PC-9 (cell line): ENCODE measurements at regions not wholly inside any gene's neighbourhood (a gene's known extent, or its start where the extent isn't known, plus 50 kb on each side); places are given as distances from the start of the nearest gene placed in this dataset.
"Not testable (repeated sequence)": the region's sequence is repeated elsewhere in the genome, so short reads cannot be mapped to it uniquely, and the experiment has no call there.

Experiments
- BruUV-seq: library from RNA; stranded (reverse); fragments of 400-500 nt; replicated peaks from 2 replicates; lab custom pipeline; 2021; lab: Mats Ljungman, UMichigan
- CTCF ChIA-PET: fragments of 300-600 bp; sonication (Branson Sonifier 250); formaldehyde crosslinking; loops from one replicate; lab custom pipeline; 2022; ENCODE audit warnings: antibody characterized with exemption; lab: Charles Lee
- POLR2A ChIA-PET: fragments of 300-600 bp; sonication (Branson Sonifier 250); formaldehyde crosslinking; loops from one replicate; lab custom pipeline; 2022; ENCODE audit warnings: antibody characterized with exemption; ENCODE audit not compliant: unreplicated experiment; lab: Charles Lee
- DNase-seq, 2 experiments: peaks; one replicate each; pipeline versions ENCODE4 v3.0.0 to v3.0.0-alpha.2; 2015 to 2022; ENCODE audit warnings: mixed read lengths in 1 of 2
- H2AFZ ChIP-seq: fragments of 200-600 bp; sonication (generic); 2 replicates; pipeline ENCODE4 v1.8.1; 2017; ENCODE audit warnings: antibody characterized with exemption
- H3F3A ChIP-seq: fragments of 200-600 bp; sonication (generic); 2 replicates; pipeline ENCODE4 v1.8.1; 2017; ENCODE audit warnings: antibody characterized with exemption, mild to moderate bottlenecking, low read depth; ENCODE audit not compliant: insufficient read depth
- H3K27ac ChIP-seq: fragments of 200-600 bp; sonication (generic); 2 replicates; pipeline ENCODE4 v1.6.1; 2016; ENCODE audit warnings: mixed run types
- H3K27me3 ChIP-seq: fragments of 200-600 bp; sonication (generic); 2 replicates; pipeline ENCODE4 v1.6.1; 2016; ENCODE audit warnings: low read depth, mixed run types; ENCODE audit not compliant: insufficient read depth
- H3K36me3 ChIP-seq: fragments of 200-600 bp; sonication (generic); 2 replicates; pipeline ENCODE4 v1.6.1; 2016; ENCODE audit warnings: low read depth, mixed run types
- H3K4me1 ChIP-seq: fragments of 200-600 bp; sonication (generic); replicated peaks from 2 replicates; pipeline ENCODE4 v1.6.1; 2016; ENCODE audit warnings: mixed run types; ENCODE audit not compliant: insufficient read depth
- H3K4me2 ChIP-seq: fragments of 200-600 bp; sonication (generic); 2 replicates; pipeline ENCODE4 v1.6.1; 2017; ENCODE audit warnings: mixed run types
- H3K4me3 ChIP-seq: fragments of 200-600 bp; sonication (generic); 2 replicates; pipeline ENCODE4 v1.6.1; 2016; ENCODE audit warnings: mixed run types
- H3K79me2 ChIP-seq: fragments of 200-600 bp; sonication (generic); 2 replicates; pipeline ENCODE4 v1.6.1; 2017; ENCODE audit warnings: low read depth, mixed run types
- H3K9me2 ChIP-seq: fragments of 200-600 bp; sonication (generic); 2 replicates; pipeline ENCODE4 v1.8.1; 2017; ENCODE audit warnings: mild to moderate bottlenecking; ENCODE audit not compliant: insufficient read depth
- H3K9me3 ChIP-seq: fragments of 200-600 bp; sonication (generic); 2 replicates; pipeline ENCODE4 v1.8.1; 2016; ENCODE audit warnings: low read depth; ENCODE audit not compliant: insufficient read depth
- H4K20me1 ChIP-seq: fragments of 200-600 bp; sonication (generic); 2 replicates; pipeline ENCODE4 v1.8.1; 2017; ENCODE audit not compliant: insufficient read depth
- EZH2 ChIP-seq: fragments of 200-600 bp; sonication (generic); IDR thresholded peaks from 2 replicates; pipeline ENCODE4 v1.8.0; 2017; ENCODE audit warnings: antibody characterized with exemption, low read depth
- intact Hi-C: fragments of 100-400 bp; cut with micrococcal nuclease; formaldehyde crosslinking; loops from one replicate; pipeline ENCODE4 v1.10.0; 2022; ENCODE audit not compliant: unreplicated experiment
- TF ChIP-seq, protein P1 (sequence below): fragments of 200-600 bp; sonication (generic); conservative IDR thresholded peaks from 2 replicates; pipeline ENCODE4 v1.6.1; 2017; ENCODE audit warnings: mixed run types, antibody characterized with exemption, mild to moderate bottlenecking, moderate library complexity

DNA sequence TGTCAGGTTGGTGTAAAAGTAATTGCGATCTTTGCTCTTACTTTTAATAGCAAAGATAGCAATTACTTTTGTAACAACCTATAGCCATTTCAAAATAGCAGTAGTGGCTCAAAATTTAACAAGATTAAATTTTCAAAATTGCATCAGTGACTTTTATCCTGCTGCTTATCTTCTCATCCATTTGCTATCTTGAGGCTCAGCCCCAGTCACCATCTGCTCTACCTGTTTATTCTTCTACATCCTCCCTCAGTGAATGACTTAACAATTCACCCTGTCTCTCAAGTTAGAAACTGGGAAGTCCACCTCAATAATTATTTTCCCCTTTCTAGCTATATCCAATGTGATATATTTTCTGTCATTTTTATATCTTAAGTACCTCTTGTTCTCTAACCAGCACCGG, 148.6 kb upstream of the ZNF804A start:
- TF ChIP-seq, protein P1, sequence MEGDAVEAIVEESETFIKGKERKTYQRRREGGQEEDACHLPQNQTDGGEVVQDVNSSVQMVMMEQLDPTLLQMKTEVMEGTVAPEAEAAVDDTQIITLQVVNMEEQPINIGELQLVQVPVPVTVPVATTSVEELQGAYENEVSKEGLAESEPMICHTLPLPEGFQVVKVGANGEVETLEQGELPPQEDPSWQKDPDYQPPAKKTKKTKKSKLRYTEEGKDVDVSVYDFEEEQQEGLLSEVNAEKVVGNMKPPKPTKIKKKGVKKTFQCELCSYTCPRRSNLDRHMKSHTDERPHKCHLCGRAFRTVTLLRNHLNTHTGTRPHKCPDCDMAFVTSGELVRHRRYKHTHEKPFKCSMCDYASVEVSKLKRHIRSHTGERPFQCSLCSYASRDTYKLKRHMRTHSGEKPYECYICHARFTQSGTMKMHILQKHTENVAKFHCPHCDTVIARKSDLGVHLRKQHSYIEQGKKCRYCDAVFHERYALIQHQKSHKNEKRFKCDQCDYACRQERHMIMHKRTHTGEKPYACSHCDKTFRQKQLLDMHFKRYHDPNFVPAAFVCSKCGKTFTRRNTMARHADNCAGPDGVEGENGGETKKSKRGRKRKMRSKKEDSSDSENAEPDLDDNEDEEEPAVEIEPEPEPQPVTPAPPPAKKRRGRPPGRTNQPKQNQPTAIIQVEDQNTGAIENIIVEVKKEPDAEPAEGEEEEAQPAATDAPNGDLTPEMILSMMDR, result no peak
- no peak for TF ChIP-seq EZH2
- H3K27me3 ChIP-seq, result no peaks in the 10 kb centered on the region
- no peak for DNase-seq
- no peak overlapping the region for H3K4me2 ChIP-seq
- no peaks in the 10 kb centered on the region for H4K20me1 ChIP-seq
- no peaks in the 10 kb centered on the region for H3F3A ChIP-seq
- no peaks in the 10 kb centered on the region for H3K36me3 ChIP-seq
- no peak overlapping the region for H3K27ac ChIP-seq
- H3K9me3 ChIP-seq, result no peaks in the 10 kb centered on the region
- POLR2A ChIA-PET, result no interaction called here
- H3K4me1 ChIP-seq, result no peaks in the 10 kb centered on the region
- CTCF ChIA-PET, result no interaction called here
- H2AFZ ChIP-seq, result no peak overlapping the region
- H3K4me3 ChIP-seq, result no peak overlapping the region
- BruUV-seq, result no TSS peak
- no peaks in the 10 kb centered on the region; the same call in 1 of the 2 replicates for H3K9me2 ChIP-seq
- no peaks in the 10 kb centered on the region for H3K79me2 ChIP-seq
- intact Hi-C loops, result no loop called here

DNA sequence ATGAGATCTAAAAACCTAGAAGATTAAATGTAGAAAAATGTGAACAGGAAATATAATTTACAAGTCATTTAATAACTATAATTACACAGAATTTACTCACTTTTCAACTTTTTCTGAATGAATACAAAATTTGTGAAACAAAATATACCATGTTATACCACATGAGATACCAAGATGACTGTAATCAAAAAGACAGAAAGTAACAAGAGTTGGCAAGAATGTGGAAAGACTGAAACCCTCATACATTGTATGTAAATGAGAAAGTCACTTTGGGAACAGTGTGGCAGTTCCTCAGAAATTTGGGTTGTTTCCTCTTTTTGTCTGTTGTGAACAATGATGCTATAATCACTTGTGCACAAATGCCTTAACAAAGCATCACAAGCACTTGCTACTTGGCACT, 145.4 kb upstream of the ZNF804A start:
- Histone ChIP-seq H3K36me3 (no peaks in the 10 kb centered on the region), H3K79me2 (no peaks in the 10 kb centered on the region), H3K4me1 (no peaks in the 10 kb centered on the region), H4K20me1 (no peaks in the 10 kb centered on the region), H3K4me2 (no peak overlapping the region), H3K9me3 (no peaks in the 10 kb centered on the region), H3K4me3 (no peak overlapping the region), H3F3A (no peaks in the 10 kb centered on the region), H3K27ac (no peak overlapping the region), H3K27me3 (no peaks in the 10 kb centered on the region), H2AFZ (no peak overlapping the region), H3K9me2 (no peaks in the 10 kb centered on the region)
- no TSS peak for BruUV-seq
- DNase-seq, result peak in 1 of 2 experiments; percentile 21
- POLR2A ChIA-PET, result no interaction called here
- CTCF ChIA-PET, result no interaction called here
- TF ChIP-seq, protein P1, result no peak
- no peak for TF ChIP-seq EZH2
- intact Hi-C loops, result no loop called here

DNA sequence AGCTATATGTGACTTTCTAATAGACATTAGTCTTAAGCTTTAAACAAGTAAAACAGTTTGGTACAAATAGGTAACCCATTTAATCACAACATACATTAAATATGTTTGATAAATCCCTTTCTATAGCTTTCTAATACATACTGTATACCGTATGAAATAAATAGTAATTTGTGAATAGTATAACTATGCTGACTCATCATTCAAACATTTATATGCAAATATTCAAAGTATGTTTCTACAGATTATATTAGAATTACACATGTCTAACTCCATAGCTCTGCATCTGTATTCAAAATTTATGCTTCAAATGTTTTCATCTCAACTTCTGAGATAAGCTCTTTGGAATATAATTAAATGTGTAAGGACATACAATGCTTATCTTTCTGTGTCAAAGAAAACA, 142.7 kb upstream of the ZNF804A start:
- DNase-seq, result no peak
- Histone ChIP-seq H3K4me3 (no peak overlapping the region), H3K4me1 (no peaks in the 10 kb centered on the region), H3K9me2 (no peaks in the 10 kb centered on the region), H3F3A (no peaks in the 10 kb centered on the region), H3K36me3 (no peaks in the 10 kb centered on the region), H3K79me2 (no peaks in the 10 kb centered on the region), H3K27me3 (no peaks in the 10 kb centered on the region), H4K20me1 (no peaks in the 10 kb centered on the region), H3K27ac (no peak overlapping the region), H3K4me2 (no peak overlapping the region), H3K9me3 (no peaks in the 10 kb centered on the region), H2AFZ (no peak overlapping the region)
- intact Hi-C loops, result no loop called here
- BruUV-seq, result no TSS peak
- TF ChIP-seq, protein P1, result no peak
- no peak for TF ChIP-seq EZH2
- CTCF ChIA-PET, result interaction anchor here (0.5 kb wide), 1 partner anchor 21 kb away, joined by 5 read pairs; no protein-coding TSS in a partner anchor
- POLR2A ChIA-PET, result no interaction called here

DNA sequence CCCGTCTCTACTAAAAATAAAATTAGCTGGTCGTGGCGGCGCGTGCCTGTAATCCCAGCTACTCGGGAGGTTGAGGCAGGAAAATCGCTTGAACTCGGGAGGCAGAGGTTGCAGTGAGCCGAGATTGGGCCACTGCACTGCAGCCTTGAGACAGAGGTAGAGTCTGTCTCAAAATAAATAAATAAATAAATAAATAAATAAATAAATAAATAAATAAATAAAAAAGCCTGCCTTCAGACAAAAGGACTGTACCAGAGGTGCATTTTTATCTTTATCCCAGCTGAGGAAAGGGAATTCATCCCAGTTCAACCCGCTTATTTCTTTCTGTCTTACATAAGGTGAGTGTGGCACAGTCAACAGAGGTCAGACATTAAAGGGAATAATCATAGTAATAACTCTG, 141.6 kb upstream of the ZNF804A start:
- intact Hi-C loops, BruUV-seq, H3K9me2 ChIP-seq, H3K4me3 ChIP-seq, H3K27ac ChIP-seq, CTCF ChIA-PET, H3K36me3 ChIP-seq, H3K4me1 ChIP-seq, POLR2A ChIA-PET, H3K4me2 ChIP-seq, H3F3A ChIP-seq, H3K79me2 ChIP-seq, H3K27me3 ChIP-seq, H3K9me3 ChIP-seq, H2AFZ ChIP-seq, H4K20me1 ChIP-seq: not testable (repeated sequence)
- peak in 1 of 2 experiments; percentile 28 for DNase-seq
